Small intestine (tissue), 7 donors: ENCODE measurements at regions not wholly inside any gene's neighbourhood (a gene's known extent, or its start where the extent isn't known, plus 50 kb on each side); places are given as distances from the start of the nearest gene placed in this dataset.

ENCODE experiments used
- DNase-seq, 2 donors: peaks; one replicate each; pipeline versions ENCODE4 v3.0.0 to v3.0.0-alpha.2; 2013
- FAIRE-seq: peaks from 2 replicates; lab custom pipeline; 2012; peaks lifted over from hg19 to GRCh38; lab: Jason Lieb, UNC
- H3K27ac ChIP-seq, 3 donors: one replicate each; pipeline ENCODE4 v1.5.1; 2013; ENCODE audit warnings: low read length in 2 of 3, mild to moderate bottlenecking in 2 of 3, control low read depth in 1 of 3, inconsistent platforms in 1 of 3, low read depth in 1 of 3, moderate library complexity in 1 of 3
- H3K27me3 ChIP-seq, 3 donors: one replicate each; pipeline ENCODE4 v1.6.1; 2013; ENCODE audit warnings: low read length in 3 of 3, inconsistent platforms in 1 of 3; ENCODE audit not compliant: control insufficient read depth in 3 of 3, insufficient read depth in 3 of 3
- H3K36me3 ChIP-seq, 3 donors: one replicate each; pipeline ENCODE4 v1.6.1; 2013; ENCODE audit warnings: low read length in 3 of 3, inconsistent platforms in 1 of 3, low read depth in 1 of 3, mild to moderate bottlenecking in 1 of 3, moderate library complexity in 1 of 3; ENCODE audit not compliant: control insufficient read depth in 3 of 3, insufficient read depth in 2 of 3
- H3K4me1 ChIP-seq, 3 donors: one replicate each; pipeline ENCODE4 v1.6.1; 2013; ENCODE audit warnings: low read length in 2 of 3, inconsistent platforms in 1 of 3, low read depth in 1 of 3, mild to moderate bottlenecking in 1 of 3, moderate library complexity in 1 of 3; ENCODE audit not compliant: control insufficient read depth in 3 of 3, insufficient read depth in 2 of 3
- H3K4me3 ChIP-seq, 3 donors: one replicate each; pipeline ENCODE4 v1.5.1; 2013; ENCODE audit warnings: low read length in 3 of 3, control low read depth in 1 of 3, inconsistent platforms in 1 of 3, low read depth in 1 of 3, mild to moderate bottlenecking in 1 of 3, moderate library complexity in 1 of 3
- H3K9me3 ChIP-seq, 2 donors: one replicate each; pipeline ENCODE4 v1.6.1; 2013; ENCODE audit warnings: low read depth in 1 of 2, low read length in 1 of 2; ENCODE audit not compliant: control insufficient read depth in 2 of 2, insufficient read depth in 1 of 2
- WGBS, 3 donors: extraction: QIAGEN DNeasy Blood & Tissue Kit; methylation state at CpG; one replicate each; pipeline ENCODE4 v1.1.7; 2013; 5-methylcytosine and 5-hydroxymethylcytosine counted together
- donor health status: healthy with polysubstance abuse.
- donor health status: control.
- donor health status: control.
- donor health status: Bipolar disorder and iron deficiency.
- donor health status: healthy.

- H3K36me3 ChIP-seq = no peaks in the 10 kb centered on the region
- H3K4me3 ChIP-seq = no peak overlapping the region
- WGBS, 3 donors = 20 to 32% (median 23%) methylated on average over 43 to 51 of the region's 51 CpGs
- FAIRE-seq = no peak
- no peak overlapping the region for H3K27ac ChIP-seq
- no peak for DNase-seq
- peaks cover 0 to 2% of the 10 kb centered on the region in 2 donors for H3K9me3 ChIP-seq
- H3K4me1 ChIP-seq = no peaks in the 10 kb centered on the region
- H3K27me3 ChIP-seq = peaks cover 0 to 58% (median 26%) of the 10 kb centered on the region in 3 donors
These were observed 71.3 kb upstream of the ARAP3 start for GRCh38 chr5:141753143-141753970.

- DNase-seq (peak; percentile 16 to 26), FAIRE-seq (no peak)
- no peak overlapping the region for H3K27ac ChIP-seq
- peaks cover 0 to 33% (median 4%) of the 10 kb centered on the region in 3 donors for H3K27me3 ChIP-seq
- H3K9me3 ChIP-seq = no peaks in the 10 kb centered on the region
- no peaks in the 10 kb centered on the region for H3K36me3 ChIP-seq
- WGBS, 3 donors = 35 to 42% (median 39%) methylated on average over 11 of the region's 11 CpGs
- H3K4me3 ChIP-seq = no peak overlapping the region
- H3K4me1 ChIP-seq = no peaks in the 10 kb centered on the region
These were observed 65.4 kb upstream of the ARAP3 start for GRCh38 chr5:141747152-141748141.

DNA sequence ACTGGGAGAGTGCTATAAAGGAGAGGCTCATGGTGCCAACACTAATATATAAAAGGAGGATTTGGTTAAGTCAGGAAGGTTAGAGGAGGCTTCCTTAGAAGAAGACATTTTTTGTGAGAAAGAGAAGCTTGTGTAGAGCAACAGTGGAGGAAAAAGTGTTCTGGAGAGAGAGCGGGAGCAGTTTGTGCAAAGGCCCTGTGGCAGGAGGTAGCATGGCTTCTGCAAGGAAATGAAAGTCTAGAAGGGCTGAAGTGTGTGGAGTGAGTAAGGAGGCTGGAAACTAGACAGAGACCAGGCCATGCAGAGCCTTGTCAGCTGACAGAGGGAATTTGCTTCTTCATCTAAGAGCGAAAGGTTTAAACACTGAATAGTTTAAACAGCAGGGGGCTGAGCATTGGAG is 64.4 kb upstream of the ARAP3 start:
- Histone ChIP-seq H3K36me3 (no peaks in the 10 kb centered on the region), H3K27ac (no peak overlapping the region), H3K4me1 (no peaks in the 10 kb centered on the region), H3K9me3 (no peaks in the 10 kb centered on the region), H3K4me3 (no peak overlapping the region), H3K27me3 (peaks cover 0 to 27% (median 4%) of the 10 kb centered on the region in 3 donors)
- 93 to 100% (median 95%) methylated on average over 2 of the region's 2 CpGs for WGBS, 3 donors
- no peak for DNase-seq
- FAIRE-seq = no peak

DNA sequence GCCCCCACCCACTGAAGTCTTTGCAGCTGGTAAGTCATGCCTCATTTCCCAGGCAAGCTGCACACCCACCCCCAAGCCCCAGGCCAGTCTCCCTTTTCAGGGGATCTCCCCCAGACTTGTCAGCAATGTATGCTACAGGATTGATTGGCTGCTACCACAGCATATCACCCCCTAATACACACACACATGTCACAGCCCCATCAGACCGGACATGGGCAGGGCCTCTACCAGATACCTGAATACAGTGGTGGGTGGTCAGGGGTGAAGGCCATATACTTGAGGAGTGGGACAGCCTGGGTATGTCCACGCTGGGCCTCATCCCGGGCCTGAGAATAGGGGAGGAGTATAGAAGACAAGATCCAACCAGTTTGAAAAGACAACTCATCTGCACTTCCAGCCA is 63.4 kb upstream of the ARAP3 start:
- no peak for FAIRE-seq
- Histone ChIP-seq H3K27ac (no peak overlapping the region), H3K27me3 (peaks cover 0 to 22% (median 0%) of the 10 kb centered on the region in 3 donors), H3K9me3 (no peaks in the 10 kb centered on the region), H3K4me1 (no peaks in the 10 kb centered on the region), H3K4me3 (no peak overlapping the region), H3K36me3 (no peaks in the 10 kb centered on the region)
- no peak for DNase-seq
- 77 to 88% (median 86%) methylated on average over 3 of the region's 3 CpGs for WGBS, 3 donors

- H3K4me1 ChIP-seq = no peaks in the 10 kb centered on the region
- 8 to 20% (median 14%) methylated on average over 4 of the region's 4 CpGs for WGBS, 3 donors
- peaks cover 0 to 16% (median 0%) of the 10 kb centered on the region in 3 donors for H3K27me3 ChIP-seq
- DNase-seq (no peak), FAIRE-seq (no peak)
- H3K27ac ChIP-seq = no peak overlapping the region
- H3K4me3 ChIP-seq = no peak overlapping the region
- H3K36me3 ChIP-seq = no peaks in the 10 kb centered on the region
- H3K9me3 ChIP-seq = no peaks in the 10 kb centered on the region
These were observed 61.8 kb upstream of the ARAP3 start for GRCh38 chr5:141743866-141744272.

DNA sequence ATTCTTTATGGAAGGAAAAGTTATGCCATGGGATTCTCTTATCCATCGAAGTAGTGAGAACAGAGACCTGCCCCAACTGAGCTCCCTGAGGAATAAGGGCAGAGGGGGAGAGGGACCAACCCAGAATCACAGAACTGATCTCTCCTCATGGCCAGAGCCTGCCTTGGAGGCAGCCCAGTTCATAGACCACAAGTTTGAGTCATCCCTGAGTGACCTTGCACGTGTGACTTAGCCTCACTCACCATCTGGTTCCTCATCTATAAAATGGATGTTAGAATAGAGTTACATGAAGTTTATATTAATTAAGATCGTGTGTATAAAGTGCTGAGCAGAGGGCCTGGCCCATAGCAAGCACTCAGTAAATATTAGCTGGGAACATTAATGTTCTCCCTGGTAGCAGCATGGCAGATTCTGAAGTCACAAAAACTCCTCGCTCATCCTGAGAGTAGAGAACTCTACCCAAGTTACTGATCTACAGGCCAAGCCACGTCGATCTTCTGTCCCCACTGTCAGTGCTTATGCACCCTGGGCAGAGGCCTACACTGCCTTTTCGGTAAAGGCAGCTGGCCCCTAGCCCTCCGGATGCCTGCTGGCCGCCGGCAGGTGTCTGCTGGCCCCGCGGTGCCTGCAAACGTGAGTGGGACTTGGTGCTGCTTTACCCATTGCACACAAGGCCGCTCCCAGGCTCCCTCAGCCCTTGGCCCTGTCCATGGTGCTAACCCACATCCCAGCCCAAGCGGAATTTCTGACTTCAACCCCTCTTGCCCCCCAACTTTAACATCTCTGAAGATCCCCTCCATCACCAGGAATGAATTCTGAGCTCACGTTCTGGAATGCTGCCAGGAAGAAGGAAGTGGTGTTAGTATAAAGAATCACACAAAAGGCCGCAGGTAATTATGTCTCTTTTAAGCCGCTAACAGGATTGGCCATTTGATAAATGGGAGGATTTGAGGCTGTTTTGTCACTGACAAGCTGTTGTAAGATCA is 61.1 kb upstream of the ARAP3 start:
- peaks cover 0 to 11% (median 0%) of the 10 kb centered on the region in 3 donors for H3K27me3 ChIP-seq
- no peak for FAIRE-seq
- peak in 1 of 2 donors; percentile 62 for DNase-seq
- WGBS, 3 donors = 23 to 26% (median 24%) methylated on average over 18 of the region's 18 CpGs
- no peak overlapping the region for H3K27ac ChIP-seq
- no peaks in the 10 kb centered on the region for H3K4me1 ChIP-seq
- H3K4me3 ChIP-seq = no peak overlapping the region
- no peaks in the 10 kb centered on the region for H3K9me3 ChIP-seq
- H3K36me3 ChIP-seq = no peaks in the 10 kb centered on the region

DNA sequence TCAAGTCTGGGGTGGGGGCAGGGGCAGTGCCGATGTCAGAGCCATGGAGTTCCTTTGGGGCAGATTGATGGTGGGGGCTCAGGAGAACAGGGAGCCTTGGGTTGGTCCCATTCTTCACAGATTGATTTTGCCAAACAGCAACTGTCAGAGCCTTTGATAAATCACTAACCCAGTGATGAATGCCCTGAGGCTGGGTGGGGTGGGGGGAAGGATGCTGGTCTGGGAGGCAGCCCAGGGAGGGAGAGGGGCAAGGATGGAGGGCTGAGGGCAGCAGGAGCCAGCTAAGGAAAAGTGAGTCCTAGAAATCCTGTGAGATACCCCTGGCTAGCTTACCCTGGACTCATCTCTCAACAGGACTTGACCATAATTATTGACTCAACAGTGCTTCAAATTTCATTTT is 60.1 kb upstream of the ARAP3 start:
- H3K9me3 ChIP-seq = no peaks in the 10 kb centered on the region
- FAIRE-seq = no peak
- H3K4me3 ChIP-seq = no peak overlapping the region
- H3K27me3 ChIP-seq = peaks cover 0 to 9% (median 0%) of the 10 kb centered on the region in 3 donors
- WGBS, 3 donors = 63 to 86% (median 72%) methylated on average over 1 of the region's 1 CpG
- H3K27ac ChIP-seq = no peak overlapping the region
- DNase-seq = no peak
- H3K4me1 ChIP-seq = no peaks in the 10 kb centered on the region
- H3K36me3 ChIP-seq = no peaks in the 10 kb centered on the region
